AG09309 (cell line): ENCODE measurements at regions not wholly inside any gene's neighbourhood (a gene's known extent, or its start where the extent isn't known, plus 50 kb on each side); places are given as distances from the start of the nearest gene placed in this dataset.

Source experiments
- DNase-seq: peaks from one replicate; pipeline ENCODE4 v3.0.0-alpha.2; 2010; ENCODE audit warnings: low read depth
- H3K4me3 ChIP-seq: 2 replicates; pipeline ENCODE4 v1.5.1; 2011; ENCODE audit warnings: mild to moderate bottlenecking, low read depth, low read length, moderate library complexity; ENCODE audit not compliant: control insufficient read depth
- CTCF ChIP-seq: IDR thresholded peaks from 2 replicates; pipeline ENCODE4 v1.5.1; 2011; ENCODE audit warnings: mild to moderate bottlenecking, low read depth, low read length, inconsistent platforms; ENCODE audit not compliant: insufficient read depth, control insufficient read depth; ENCODE audit errors: missing control alignments

- no peak overlapping the region for H3K4me3 ChIP-seq
- DNase-seq, result no peak
- TF ChIP-seq CTCF, result no peak
These were observed 53.7 kb upstream of the RPL38 start for GRCh38 chr17:74149597-74150427.

- no peak overlapping the region for H3K4me3 ChIP-seq
- no peak for DNase-seq
- no peak for TF ChIP-seq CTCF
These were observed 53.0 kb upstream of the RPL38 start for GRCh38 chr17:74150428-74151025.

GRCh38 chr17:74151551-74152315, 51.7 kb upstream of the RPL38 start:
- no peak overlapping the region for H3K4me3 ChIP-seq
- TF ChIP-seq CTCF, result no peak
- DNase-seq, result no peak

- no peak for DNase-seq
- no peak overlapping the region for H3K4me3 ChIP-seq
- no peak for TF ChIP-seq CTCF
These were observed 50.7 kb upstream of the RPL38 start for GRCh38 chr17:74152591-74153455.

DNA sequence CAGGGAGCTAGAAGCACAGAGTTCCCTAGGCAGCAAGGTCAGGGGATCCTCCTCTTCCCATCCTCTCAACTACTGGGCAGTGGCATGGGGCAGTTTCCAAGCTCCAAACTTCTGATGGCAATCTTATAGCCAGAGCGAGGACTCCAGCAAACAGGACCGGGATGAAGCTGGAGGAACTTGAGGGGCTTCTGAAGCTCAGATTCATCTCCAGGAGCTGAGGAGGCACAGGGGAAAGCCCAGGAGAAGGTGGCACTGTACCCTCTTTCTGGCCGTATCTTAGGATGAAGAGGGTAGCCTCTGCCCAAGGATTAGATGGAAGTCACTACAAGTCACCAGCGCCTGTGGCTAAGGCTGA, 50.0 kb upstream of the RPL38 start:
- TF ChIP-seq CTCF, result no peak
- no peak for DNase-seq
- H3K4me3 ChIP-seq, result no peak overlapping the region
